ENCODE measurements at regions not wholly inside any gene's neighbourhood (a gene's known extent, or its start where the extent isn't known, plus 50 kb on each side); places are given as distances from the start of the nearest gene placed in this dataset.

GRCh38 chr16:85396879-85397871, 215.9 kb upstream of the GSE1 start:
- peak overlapping the region; percentile 78; the same call in 1 of the 2 replicates for H3K27ac ChIP-seq (ENCODE audit: insufficient read depth, low read length)
- H3K9ac ChIP-seq (ENCODE audit: low read depth, low read length) = no peak overlapping the region
- no peak overlapping the region for H4K5ac ChIP-seq (ENCODE audit: low read depth, low read length)
- TF ChIP-seq MAZ (IDR thresholded peaks at IDR 0.05; ENCODE audit: borderline replicate concordance, low read depth, low read length) = 0 out of 2 replicates have a peak, but pooled peaks have one; percentile 15
- TF ChIP-seq RCOR1 (IDR thresholded peaks at IDR 0.05; ENCODE audit: insufficient replicate concordance, low read length) = no peak
- TF ChIP-seq RAD21 (IDR thresholded peaks at IDR 0.05; ENCODE audit: low read length) = peak; percentile 25; the same call in 1 of the 2 replicates
- 0 out of 2 replicates have a peak overlapping the region, but pooled peaks have one; percentile 98 for H3K23ac ChIP-seq (ENCODE audit: low read depth, low read length)
- peaks cover 3% of the 10 kb centered on the region; the same call in 1 of the 2 replicates for H4K20me1 ChIP-seq (ENCODE audit: insufficient read depth, low read length)
- no peak overlapping the region for H3K4me2 ChIP-seq (ENCODE audit: low read depth, low read length)
- no peak overlapping the region for H3K56ac ChIP-seq (ENCODE audit: extremely low read depth, insufficient read depth, low read length)
- H3K4ac ChIP-seq (ENCODE audit: low read depth, low read length) = peak overlapping the region; percentile 99
- no peaks in the 10 kb centered on the region for H3K36me3 ChIP-seq (ENCODE audit: control insufficient read depth, insufficient read depth, low read length)
- H2AFZ ChIP-seq (replicated peaks; ENCODE audit: low read length, poor library complexity) = no peak overlapping the region
- H3K18ac ChIP-seq (ENCODE audit: low read depth, low read length) = no peak overlapping the region; the same call in 1 of the 2 replicates
- H3K14ac ChIP-seq (replicated peaks; ENCODE audit: low read depth, low read length) = peak overlapping the region; percentile 98
- 96% methylated on average over 14 of the region's 25 CpGs; no CpG with 5 or more reads in 1 of the 2 experiments for WGBS, 2 experiments (ENCODE audit: extremely low coverage in 2 of 2, insufficient read length in 1 of 2)
- dilution Hi-C loops (cut with HindIII; ENCODE audit: low sequenced_read_pairs, unreplicated experiment) = no loop called here
- BruUV-seq (replicated peaks) = no TSS peak
- ATAC-seq (ENCODE audit: low read depth) = no peak
- peak overlapping the region; percentile 96 for H2AK5ac ChIP-seq (ENCODE audit: low read depth, low read length)
- peak overlapping the region; percentile 92 to 99; a peak in 3 of 4 replicates for H4K8ac ChIP-seq (ENCODE audit: low read depth in 2 of 2, low read length in 2 of 2)
- ChIA-PET CTCF (no interaction called here), POLR2A (ENCODE audit: unreplicated experiment) (interaction anchor here (1.8 kb wide), 1 partner anchor 156 kb away, joined by 4 read pairs; no protein-coding TSS in a partner anchor)
- H3K27me3 ChIP-seq (ENCODE audit: control insufficient read depth, insufficient read depth, low read length) = no peaks in the 10 kb centered on the region
- H2BK15ac ChIP-seq (ENCODE audit: low read depth, low read length) = peak overlapping the region; percentile 96; the same call in 1 of the 3 replicates
- no peak for DNase-seq
- H4K91ac ChIP-seq (ENCODE audit: insufficient read depth, low read depth, low read length) = peak overlapping the region; percentile 100
- intact Hi-C loops (cut with micrococcal nuclease) = loop anchor here (10.0 kb wide), 1 partner anchor 158 kb away; no protein-coding TSS in a partner anchor
- H2AK9ac ChIP-seq (replicated peaks; ENCODE audit: low read depth, low read length, poor library complexity) = peak overlapping the region; percentile 99
- H2BK5ac ChIP-seq (ENCODE audit: low read depth, low read length, poor library complexity, severe bottlenecking) = no peak overlapping the region
- peak overlapping the region; percentile 98 for H2BK120ac ChIP-seq (ENCODE audit: low read depth, low read length)
- peak overlapping the region; percentile 22 for H2BK20ac ChIP-seq (ENCODE audit: low read depth, low read length)
- H3K9me1 ChIP-seq (ENCODE audit: insufficient read depth, low read length) = peaks cover 22% of the 10 kb centered on the region
- no peak overlapping the region for H3K4me3 ChIP-seq (ENCODE audit: insufficient read depth, low read depth, low read length)
- H3K79me1 ChIP-seq (ENCODE audit: low read depth in 1 of 2, low read length in 2 of 2) = peaks cover 28 to 76% of the 10 kb centered on the region in 2 experiments
- H3K9me3 ChIP-seq (ENCODE audit: control insufficient read depth, insufficient read depth, low read length) = no peaks in the 10 kb centered on the region; the same call in 1 of the 2 replicates
- in situ Hi-C loops (cut with MboI; ENCODE audit: low sequenced_read_pairs) = no loop called here
- peaks cover 28% of the 10 kb centered on the region for H3K4me1 ChIP-seq (ENCODE audit: control insufficient read depth, insufficient read depth, low read length)

Measured in IMR-90 (cell line).